GM19240 (cell line): ENCODE measurements at regions not wholly inside any gene's neighbourhood (a gene's known extent, or its start where the extent isn't known, plus 50 kb on each side); places are given as distances from the start of the nearest gene placed in this dataset.

ENCODE experiments used
- DNase-seq: peaks from one replicate; pipeline ENCODE4 v3.0.0; 2011; ENCODE audit warnings: low spot score; ENCODE audit not compliant: insufficient read length

DNA sequence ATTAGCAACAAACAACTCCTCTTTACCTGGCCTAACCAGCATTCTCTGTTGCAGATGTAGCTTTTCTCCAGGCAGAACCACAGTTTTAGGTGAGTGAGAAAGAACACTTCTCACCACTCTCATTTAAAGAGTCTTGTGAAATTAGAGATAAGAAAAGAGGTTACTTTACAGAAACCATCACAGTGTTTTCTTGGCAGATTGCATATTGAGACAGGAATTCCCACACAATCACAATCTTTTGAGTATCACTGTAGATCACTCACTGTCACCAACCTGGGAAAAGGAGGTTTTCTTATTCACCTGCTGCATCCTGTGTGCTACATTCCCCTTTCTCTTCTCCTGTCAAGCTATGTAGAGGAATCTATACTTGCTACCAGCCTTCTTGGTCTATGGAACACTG, 574.6 kb downstream of the SLC4A3 start:
- no peak for DNase-seq

- DNase-seq: no peak
These were observed 581.7 kb downstream of the SLC4A3 start for GRCh38 chr2:220209093-220209492.

- DNase-seq: no peak
These were observed 582.3 kb downstream of the SLC4A3 start for GRCh38 chr2:220209751-220210150.

DNA sequence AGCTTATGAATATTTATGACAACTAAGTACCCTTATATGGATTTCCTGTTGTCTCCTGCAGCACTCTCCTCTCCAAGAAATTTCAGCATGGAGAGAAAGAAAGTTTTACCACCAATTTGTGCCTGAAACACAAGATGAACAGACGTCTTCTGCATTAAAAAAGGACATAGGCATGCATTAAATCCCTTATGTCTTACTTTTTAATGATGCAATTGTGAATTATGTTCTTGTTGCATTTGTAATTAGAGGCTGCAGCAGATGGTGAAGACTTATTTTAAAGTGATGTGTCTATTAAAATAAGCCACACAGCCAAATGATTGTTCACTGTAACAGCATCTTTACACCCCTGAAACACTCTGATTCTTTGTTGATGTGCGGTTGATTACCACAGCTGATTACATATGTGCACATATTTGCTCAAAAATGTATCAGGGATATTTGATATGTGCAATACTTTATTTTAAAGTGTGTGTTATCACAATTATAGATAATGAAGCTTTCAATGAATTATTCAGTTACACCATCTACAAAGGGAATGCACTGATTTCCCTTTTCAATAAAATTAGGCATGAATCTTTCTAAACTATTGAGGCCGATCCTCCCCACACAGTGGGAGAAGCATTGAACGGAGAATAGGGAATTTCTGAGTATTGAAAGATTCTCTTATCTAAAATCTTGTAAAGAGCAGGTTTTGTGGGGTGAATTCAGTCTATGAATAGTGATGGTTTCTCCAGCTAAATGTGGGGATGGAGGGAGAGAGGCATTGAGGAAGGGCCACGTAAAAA, 585.1 kb downstream of the SLC4A3 start:
- no peak for DNase-seq

GRCh38 chr2:220215785-220216184, 588.4 kb downstream of the SLC4A3 start:
- no peak for DNase-seq

- no peak for DNase-seq
These were observed 591.9 kb downstream of the SLC4A3 start for GRCh38 chr2:220219371-220219770.

- no peak for DNase-seq
These were observed 592.6 kb downstream of the SLC4A3 start for GRCh38 chr2:220220009-220220408.

DNA sequence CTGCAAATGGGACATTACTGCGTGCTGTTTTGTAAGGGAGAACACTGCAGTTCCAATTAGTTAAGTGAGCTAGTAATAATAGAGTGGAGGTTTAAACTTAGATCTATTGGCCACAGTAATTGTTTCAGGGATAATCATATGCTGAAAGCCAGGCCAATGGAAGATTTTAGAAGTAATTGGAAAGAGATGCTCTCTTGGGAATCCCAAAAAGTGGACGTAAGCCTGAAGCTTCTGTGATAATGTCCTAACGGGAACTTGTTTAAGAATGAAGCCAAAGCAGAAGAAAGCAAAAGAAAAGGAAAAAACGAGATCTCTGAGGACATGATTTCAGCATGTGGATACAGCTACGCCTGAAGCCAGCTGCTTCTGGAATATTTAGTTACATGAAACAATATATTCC, 594.6 kb downstream of the SLC4A3 start:
- DNase-seq: no peak

DNA sequence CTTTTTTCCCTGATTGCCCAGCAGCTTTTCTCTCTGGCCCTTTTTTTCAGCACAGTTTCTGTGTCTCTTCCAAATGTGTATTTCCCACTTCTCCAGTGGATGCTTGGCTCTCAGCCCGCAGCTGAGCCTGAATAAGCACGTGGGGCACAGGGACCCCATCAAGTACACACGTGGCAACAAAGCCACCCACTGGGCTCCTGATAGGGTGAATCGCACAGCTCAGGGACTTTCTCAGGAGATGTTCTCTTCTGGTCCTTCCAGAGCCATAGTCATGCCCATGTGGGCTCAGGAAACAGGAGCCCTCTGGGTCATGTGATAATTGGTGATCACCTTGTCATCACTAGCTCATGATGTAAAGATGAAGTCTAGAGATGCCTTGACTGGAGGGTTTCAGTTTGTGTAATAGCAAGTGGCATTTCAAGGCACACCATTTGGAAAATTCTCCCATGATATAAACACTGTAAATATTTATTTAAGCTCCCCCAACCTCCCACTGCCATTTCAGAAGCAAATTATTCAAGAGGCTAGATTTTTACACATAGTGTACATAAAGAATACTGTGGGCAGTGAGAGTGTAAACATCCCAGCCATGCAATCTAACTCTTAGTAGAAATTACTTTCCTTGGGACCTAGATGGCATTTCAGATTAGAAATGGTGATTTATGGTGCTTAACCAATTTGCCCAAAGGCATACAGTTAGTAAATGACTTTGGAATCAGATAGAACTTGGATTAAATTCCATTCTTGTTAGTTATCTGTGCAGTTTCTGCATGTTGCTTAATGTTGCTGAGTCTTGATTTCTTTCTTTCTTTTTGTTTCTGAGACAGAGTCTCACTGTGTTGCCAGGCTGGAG, 597.5 kb downstream of the SLC4A3 start:
- no peak for DNase-seq

DNA sequence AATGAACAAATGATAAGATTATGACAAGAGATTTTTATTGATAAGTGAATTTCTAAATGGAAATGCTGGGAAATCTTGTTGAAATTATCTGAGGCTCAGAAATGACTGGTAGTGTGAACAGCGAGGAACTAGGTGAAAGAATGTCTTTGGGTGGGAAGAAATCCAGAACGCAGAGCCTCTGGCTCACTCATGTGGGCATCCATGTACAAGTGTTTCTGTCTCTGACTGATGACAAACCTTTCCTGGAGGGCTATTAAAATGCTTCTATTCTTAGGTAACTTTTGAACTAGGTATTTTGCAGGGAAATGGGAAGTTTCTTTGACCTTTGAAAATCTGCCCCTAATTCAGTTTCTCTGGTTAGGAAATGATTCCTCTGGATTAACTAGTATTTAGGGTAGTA, 598.6 kb downstream of the SLC4A3 start:
- no peak for DNase-seq

DNA sequence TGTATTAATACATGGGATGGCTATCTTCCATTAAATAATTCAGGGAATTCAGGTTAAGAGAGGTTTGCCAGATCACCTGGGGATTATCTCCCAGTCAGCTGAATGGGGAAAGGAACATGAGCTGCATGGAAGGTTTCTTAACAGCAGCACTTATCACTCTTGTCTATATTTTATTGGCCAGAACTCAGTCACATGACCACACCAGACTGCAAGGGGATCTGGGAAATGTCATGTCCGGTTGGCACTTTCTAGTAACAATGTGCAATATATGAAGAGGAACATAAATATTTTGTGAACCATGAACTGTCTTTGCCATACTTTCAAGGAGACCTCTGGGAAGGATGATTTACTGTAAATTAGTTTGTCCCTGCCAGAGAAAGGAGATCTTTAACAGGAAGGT, 599.1 kb downstream of the SLC4A3 start:
- no peak for DNase-seq

DNA sequence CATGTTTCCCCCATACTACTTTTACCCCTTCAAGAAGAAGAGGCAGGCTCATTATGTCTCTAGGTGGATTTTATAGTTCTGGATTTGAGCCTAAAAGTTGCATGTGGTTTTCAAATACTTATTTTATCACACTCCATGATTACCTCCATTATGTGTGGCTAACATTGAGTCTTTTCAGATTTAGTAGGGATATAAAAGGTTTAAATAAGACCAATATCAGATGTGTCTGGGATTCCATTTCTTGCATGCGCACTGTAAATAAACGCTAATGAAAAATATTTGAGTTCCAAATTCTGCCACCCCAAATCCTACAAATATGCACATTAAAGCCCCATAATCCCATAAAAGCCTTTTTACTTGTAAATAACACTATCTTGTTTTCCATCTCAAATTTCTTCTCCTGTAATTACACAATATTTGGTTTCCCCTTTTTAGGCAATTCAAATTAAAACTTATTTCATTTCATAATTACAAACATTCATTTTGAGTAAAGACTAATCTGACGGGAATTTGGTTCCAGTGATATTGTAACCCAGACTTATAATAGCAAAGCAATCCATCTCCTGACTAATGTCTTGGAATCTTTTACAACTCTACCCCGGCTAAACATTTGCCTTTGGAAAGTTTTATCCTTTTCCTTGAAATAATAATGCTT, 600.0 kb downstream of the SLC4A3 start:
- DNase-seq: no peak

DNA sequence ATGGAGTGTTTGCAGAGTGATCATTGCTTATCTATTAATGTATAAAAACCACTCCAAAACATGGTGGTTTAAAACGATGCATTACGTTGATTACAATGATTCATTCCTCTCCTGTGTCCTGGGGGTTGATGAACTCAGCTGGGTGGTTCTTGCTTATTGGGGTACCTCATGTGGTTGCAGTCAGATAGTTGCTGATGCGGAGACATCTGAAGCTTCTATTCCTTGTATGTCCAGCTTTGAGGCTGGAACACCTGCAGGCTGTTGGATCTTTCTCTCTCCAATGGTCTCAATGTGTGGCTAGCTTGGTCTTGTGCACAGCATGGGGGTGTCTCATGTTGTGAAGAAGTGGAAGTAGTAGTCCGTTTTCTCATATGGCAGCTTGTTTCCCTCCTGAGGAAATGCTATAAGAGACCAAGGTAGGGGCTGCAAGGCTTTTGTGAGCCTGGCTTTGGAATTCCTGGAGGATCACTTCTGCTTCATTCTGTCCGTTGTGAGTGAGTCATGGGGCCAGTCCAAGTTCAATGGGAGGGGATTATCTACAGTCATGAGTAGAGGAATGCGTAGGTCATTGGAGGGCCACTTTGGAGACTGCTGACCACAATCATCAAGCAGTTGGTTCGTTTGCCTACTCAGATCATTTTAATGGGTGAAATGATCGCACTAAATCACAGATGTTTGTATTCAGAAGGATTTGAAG, 601.0 kb downstream of the SLC4A3 start:
- no peak for DNase-seq

GRCh38 chr2:220240641-220241040, 613.2 kb downstream of the SLC4A3 start:
- no peak for DNase-seq

DNA sequence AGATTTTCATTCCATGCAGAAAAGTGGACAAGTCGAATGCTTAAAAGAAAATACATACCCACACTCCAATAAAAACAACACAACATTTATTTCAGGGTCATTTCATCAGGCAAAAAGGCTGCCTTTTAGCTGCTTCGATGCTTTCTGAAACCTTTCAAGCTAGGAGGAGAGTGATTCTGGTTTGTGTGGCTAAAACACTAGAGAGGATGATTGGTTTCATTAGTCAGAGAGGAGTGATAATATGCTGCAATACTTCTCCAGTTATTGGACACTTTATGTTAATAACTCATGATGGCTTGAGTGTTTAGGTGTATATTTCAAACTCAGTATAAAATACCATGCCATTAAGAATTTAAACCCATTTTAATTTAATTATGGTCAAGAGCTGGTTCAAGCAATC, 614.0 kb downstream of the SLC4A3 start:
- DNase-seq: no peak

DNA sequence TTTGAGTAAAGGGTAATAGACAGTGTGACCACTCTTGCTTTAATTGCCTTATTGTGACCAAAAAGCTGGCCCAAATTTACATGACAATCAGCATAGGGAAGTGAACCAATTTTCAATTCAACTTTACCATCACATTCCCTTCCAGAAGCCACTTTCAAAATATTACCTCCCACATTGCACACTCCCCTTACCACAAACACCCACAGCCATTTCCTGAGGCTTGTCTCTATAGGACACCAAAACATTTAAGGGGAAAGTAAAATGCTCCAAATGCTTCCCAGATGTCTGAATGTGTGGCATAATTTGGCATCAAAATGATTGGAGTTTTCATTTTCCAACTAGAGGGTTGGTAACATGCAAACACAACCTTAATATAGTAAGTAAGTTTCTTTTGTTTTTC, 616.1 kb downstream of the SLC4A3 start:
- no peak for DNase-seq

DNA sequence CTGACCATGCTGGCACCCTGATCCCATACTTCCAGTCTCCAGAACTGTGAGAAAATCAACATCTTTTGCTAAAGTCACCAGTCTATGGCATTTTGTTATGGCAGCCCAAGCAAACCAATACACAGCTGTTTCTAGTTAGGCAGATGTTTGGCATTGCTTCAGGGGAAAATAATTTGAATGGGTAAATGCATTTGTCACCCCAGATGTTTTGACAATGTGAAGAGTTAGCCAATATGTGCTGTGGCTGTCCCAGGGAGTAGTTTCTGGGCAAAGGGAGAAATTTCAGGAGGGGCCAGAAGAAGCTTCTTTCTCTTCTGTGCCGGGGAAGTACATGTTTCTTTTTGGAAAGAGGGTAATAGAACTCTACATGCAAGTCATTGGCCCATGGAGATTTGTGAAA, 619.0 kb downstream of the SLC4A3 start:
- no peak for DNase-seq

GRCh38 chr2:220247588-220248350, 620.3 kb downstream of the SLC4A3 start:
- DNase-seq: no peak

GRCh38 chr2:220259662-220260061, 632.2 kb downstream of the SLC4A3 start:
- DNase-seq: no peak

DNA sequence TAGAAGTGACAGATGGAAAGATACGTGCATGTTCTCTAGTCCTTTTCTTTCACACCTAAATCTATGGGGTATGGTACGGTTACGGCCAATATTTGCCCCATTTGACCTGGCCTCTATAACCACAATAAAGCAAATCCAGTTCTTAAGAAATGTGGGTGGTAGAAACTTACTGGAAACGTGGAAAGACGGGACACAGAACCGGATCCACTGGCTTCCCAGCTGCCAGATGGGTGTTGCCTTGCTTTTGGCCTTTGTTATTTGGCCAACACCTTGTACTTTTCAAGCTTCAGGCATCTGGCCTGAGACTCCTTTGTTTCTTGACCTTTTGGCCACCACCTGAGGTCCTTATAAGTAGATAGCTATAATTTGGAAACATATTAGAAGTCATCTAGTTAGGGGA, 635.9 kb downstream of the SLC4A3 start:
- no peak for DNase-seq

DNA sequence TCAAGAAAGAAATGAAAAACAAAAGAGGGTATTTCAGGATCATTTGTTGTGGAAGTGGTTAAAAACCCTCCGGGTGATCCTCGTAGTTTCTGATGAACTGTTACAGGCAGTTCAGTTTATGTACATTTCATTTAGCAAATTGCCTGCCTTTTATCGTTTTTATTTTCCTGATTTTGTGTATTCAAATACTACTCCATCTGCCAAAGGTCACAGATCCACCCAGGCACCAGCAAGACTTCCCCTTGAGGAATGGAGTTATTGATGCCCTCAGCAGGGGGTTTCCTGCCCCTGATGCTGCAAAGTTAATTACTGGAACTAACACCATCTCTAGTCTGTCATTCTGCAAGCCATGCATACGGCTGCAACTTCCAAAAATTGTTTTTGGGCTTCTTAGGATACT, 641.9 kb downstream of the SLC4A3 start:
- no peak for DNase-seq
